H1 (cell line): ENCODE measurements at regions not wholly inside any gene's neighbourhood (a gene's known extent, or its start where the extent isn't known, plus 50 kb on each side); places are given as distances from the start of the nearest gene placed in this dataset.

Source experiments
- CTCF ChIA-PET: fragments of 300-600 bp; sonication (Branson Sonifier 250); formaldehyde crosslinking; loops from one replicate; lab custom pipeline; 2021; ENCODE audit not compliant: partially characterized antibody; lab: Charles Lee
- POLR2A ChIA-PET: fragments of 300-600 bp; sonication (Branson Sonifier 250); formaldehyde crosslinking; loops from one replicate; lab custom pipeline; 2021; ENCODE audit warnings: inconsistent platforms; ENCODE audit not compliant: partially characterized antibody; lab: Charles Lee
- DNase-seq, 2 experiments: peaks; one replicate each; pipeline versions ENCODE4 v3.0.0 to v3.0.0-alpha.2; 2010 to 2022; ENCODE audit warnings: low spot score in 2 of 2, low read depth in 1 of 2, mixed read lengths in 1 of 2
- FAIRE-seq: peaks from 2 replicates; lab custom pipeline; 2011; peaks lifted over from hg19 to GRCh38; lab: Jason Lieb, UNC
- H2AFZ ChIP-seq: 2 replicates; pipeline ENCODE4 v1.8.1; 2012; ENCODE audit warnings: low read length, inconsistent platforms
- H2AK5ac ChIP-seq: 2 replicates; pipeline ENCODE4 v1.6.1; 2013; ENCODE audit warnings: low read depth, low read length
- H2BK120ac ChIP-seq: replicated peaks from 2 replicates; pipeline ENCODE3; 2013; ENCODE audit warnings: low read depth, low read length, inconsistent platforms
- H2BK12ac ChIP-seq: 2 replicates; pipeline ENCODE4 v1.6.1; 2013; ENCODE audit warnings: low read depth, low read length
- H2BK15ac ChIP-seq: 2 replicates; pipeline ENCODE4 v1.6.1; 2013; ENCODE audit warnings: low read length
- H2BK20ac ChIP-seq: 2 replicates; pipeline ENCODE4 v1.6.1; 2013; ENCODE audit warnings: low read length
- H2BK5ac ChIP-seq: 2 replicates; pipeline ENCODE4 v1.6.1; 2013; ENCODE audit warnings: low read depth, low read length
- H3K14ac ChIP-seq: 2 replicates; pipeline ENCODE4 v1.6.1; 2013; ENCODE audit warnings: inconsistent platforms; ENCODE audit not compliant: insufficient read length
- H3K18ac ChIP-seq: 2 replicates; pipeline ENCODE4 v1.6.1; 2013; ENCODE audit warnings: low read length; ENCODE audit errors: extremely low read depth
- H3K23ac ChIP-seq: 2 replicates; pipeline ENCODE4 v1.6.1; 2013; ENCODE audit warnings: inconsistent platforms; ENCODE audit not compliant: insufficient read length
- H3K23me2 ChIP-seq: 2 replicates; pipeline ENCODE4 v1.6.1; 2013; ENCODE audit warnings: low read depth, low read length
- H3K27ac ChIP-seq: 2 replicates; pipeline ENCODE4 v1.6.1; 2011; ENCODE audit warnings: low read depth, low read length, inconsistent platforms
- H3K27me3 ChIP-seq, 4 experiments: replicated peaks in 1 of 4; 1 replicate in 1 of 4; 2 replicates in 3 of 4; pipeline versions ENCODE4 v1.6.1 to v1.8.1; 2011 to 2013; ENCODE audit warnings: low read length in 3 of 4, mild to moderate bottlenecking in 3 of 4, inconsistent platforms in 2 of 4, mixed read lengths in 2 of 4, moderate library complexity in 1 of 4; ENCODE audit not compliant: control insufficient read depth in 3 of 4, insufficient read depth in 3 of 4; ENCODE audit errors: extremely low read depth in 1 of 4
- H3K36me3 ChIP-seq, 4 experiments: 2 replicates each; pipeline versions ENCODE4 v1.6.1 to v1.8.1; 2011 to 2013; ENCODE audit warnings: mild to moderate bottlenecking in 4 of 4, low read length in 3 of 4, moderate library complexity in 2 of 4, control low read depth in 1 of 4, inconsistent platforms in 1 of 4; ENCODE audit not compliant: insufficient read depth in 4 of 4, control insufficient read depth in 2 of 4
- H3K4ac ChIP-seq: replicated peaks from 2 replicates; pipeline ENCODE3; 2013; ENCODE audit warnings: low read length, low read depth, mixed read lengths, inconsistent platforms; ENCODE audit not compliant: insufficient read length
- H3K4me1 ChIP-seq, 4 experiments: replicated peaks in 1 of 4; 1 replicate in 1 of 4; 2 replicates in 3 of 4; pipeline versions ENCODE4 v1.6.1 to v1.8.1; 2011 to 2013; ENCODE audit warnings: low read length in 3 of 4, inconsistent platforms in 2 of 4, mixed read lengths in 1 of 4; ENCODE audit not compliant: insufficient read depth in 4 of 4, control insufficient read depth in 3 of 4
- H3K4me2 ChIP-seq, 2 experiments: 2 replicates each; pipeline versions ENCODE4 v1.6.1 to v1.8.1; 2011 to 2013; ENCODE audit warnings: low read depth in 2 of 2, low read length in 2 of 2, control low read depth in 1 of 2, inconsistent platforms in 1 of 2, mild to moderate bottlenecking in 1 of 2; ENCODE audit not compliant: insufficient read depth in 1 of 2
- H3K4me3 ChIP-seq, 4 experiments: fragments of 200-600, 300-600 bp in 1 of 4; sonication (generic), shearing (Covaris generic), sonication (Bioruptor Twin) in 1 of 4; 2 replicates each; pipeline versions ENCODE4 v1.5.1 to v1.8.1; 2011 to 2016; ENCODE audit warnings: low read length in 4 of 4, low read depth in 3 of 4, control low read depth in 2 of 4, inconsistent platforms in 2 of 4, mild to moderate bottlenecking in 2 of 4, mixed read lengths in 1 of 4, moderate library complexity in 1 of 4; ENCODE audit not compliant: insufficient read depth in 2 of 4; ENCODE audit errors: extremely low read depth in 1 of 4
- H3K56ac ChIP-seq: replicated peaks from 2 replicates; pipeline ENCODE3; 2013; ENCODE audit warnings: low read depth, mild to moderate bottlenecking, mixed read lengths, low read length, inconsistent platforms; ENCODE audit not compliant: insufficient read length
- H3K79me1 ChIP-seq: 2 replicates; pipeline ENCODE4 v1.6.1; 2013; ENCODE audit warnings: low read depth, low read length, control low read depth
- H3K79me2 ChIP-seq, 2 experiments: 2 replicates each; pipeline versions ENCODE4 v1.6.1 to v1.8.1; 2012 to 2013; ENCODE audit warnings: low read length in 2 of 2, mild to moderate bottlenecking in 2 of 2, inconsistent platforms in 1 of 2; ENCODE audit not compliant: insufficient read depth in 2 of 2, control insufficient read depth in 1 of 2
- H3K9ac ChIP-seq, 4 experiments: replicated peaks in 1 of 4; 1 replicate in 1 of 4; 2 replicates in 3 of 4; pipeline versions ENCODE4 v1.6.1 to v1.8.1; 2011 to 2013; ENCODE audit warnings: low read depth in 3 of 4, low read length in 3 of 4, control low read depth in 2 of 4, mild to moderate bottlenecking in 2 of 4, moderate library complexity in 2 of 4, inconsistent platforms in 1 of 4; ENCODE audit errors: extremely low read depth in 1 of 4
- H3K9me3 ChIP-seq, 2 experiments: 2 replicates each; pipeline versions ENCODE4 v1.6.1 to v1.8.1; 2012 to 2013; ENCODE audit warnings: mild to moderate bottlenecking in 2 of 2, moderate library complexity in 2 of 2, control low read depth in 1 of 2, inconsistent platforms in 1 of 2, low read depth in 1 of 2, low read length in 1 of 2, mixed read lengths in 1 of 2; ENCODE audit not compliant: insufficient read depth in 2 of 2
- H4K20me1 ChIP-seq, 2 experiments: replicated peaks in 1 of 2; 2 replicates each; pipeline versions ENCODE3 to v1.8.1; 2011 to 2013; ENCODE audit warnings: inconsistent platforms in 2 of 2, low read length in 2 of 2, mild to moderate bottlenecking in 1 of 2; ENCODE audit not compliant: insufficient read depth in 2 of 2, control insufficient read depth in 1 of 2
- H4K5ac ChIP-seq: 2 replicates; pipeline ENCODE4 v1.6.1; 2013; ENCODE audit warnings: low read length, low read depth, mixed read lengths, inconsistent platforms; ENCODE audit not compliant: insufficient read length
- H4K8ac ChIP-seq: 2 replicates; pipeline ENCODE4 v1.8.0; 2013; ENCODE audit warnings: mild to moderate bottlenecking, moderate library complexity, low read length, inconsistent platforms; ENCODE audit not compliant: insufficient read depth; ENCODE audit errors: extremely low read depth
- H4K91ac ChIP-seq: replicated peaks from 2 replicates; pipeline ENCODE3; 2013; ENCODE audit warnings: low read length, mixed read lengths, inconsistent platforms; ENCODE audit not compliant: insufficient read length
- KDM5A ChIP-seq: fragments of 200-600 bp; IDR thresholded peaks from 2 replicates; pipeline ENCODE4 v1.7.1; 2012; ENCODE audit warnings: mild to moderate bottlenecking, low read length, inconsistent platforms, mixed read lengths
- POLR2AphosphoS5 ChIP-seq: IDR thresholded peaks from 2 replicates; pipeline ENCODE4 v1.6.1; 2011; ENCODE audit warnings: low read depth, low read length
- TAF1 ChIP-seq: IDR thresholded peaks from 2 replicates; pipeline ENCODE4 v1.6.1; 2011; ENCODE audit warnings: mild to moderate bottlenecking, low read depth, low read length
- WGBS, 2 experiments: shearing (Covaris generic) in 1 of 2; methylation state at CpG; one replicate each; pipeline versions ENCODE4 v1.1.6 to v1.1.7; 2013 to 2015; ENCODE audit warnings: low lambda C conversion rate in 2 of 2, mixed read lengths in 2 of 2, inconsistent platforms in 1 of 2, low coverage in 1 of 2, missing lambda C conversion rate in 1 of 2; ENCODE audit not compliant: insufficient replicate concordance in 2 of 2, insufficient coverage in 1 of 2, insufficient read length in 1 of 2; ENCODE audit errors: extremely low coverage in 1 of 2, missing lambda C conversion rate in 1 of 2; 5-methylcytosine and 5-hydroxymethylcytosine counted together

DNA sequence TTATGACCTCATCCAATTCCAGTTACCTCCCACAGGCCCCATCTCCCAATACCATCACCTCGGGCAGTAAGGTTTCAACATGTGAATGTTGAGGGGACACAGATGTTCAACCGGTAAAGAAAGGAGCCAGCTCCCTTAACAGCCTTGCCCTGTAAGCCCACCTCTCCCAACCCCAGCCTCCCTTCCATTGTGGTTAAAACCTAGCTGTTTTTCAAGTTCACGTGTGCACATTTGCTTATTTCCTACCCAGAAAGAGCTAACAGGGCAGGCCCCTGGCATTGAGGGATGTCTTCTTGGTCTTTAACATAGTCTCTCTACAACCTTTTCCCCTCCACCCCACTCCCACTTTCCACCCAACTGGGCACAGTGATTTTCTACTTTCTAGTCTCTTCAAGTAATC, 385.7 kb downstream of the FBXW7 start:
- Histone ChIP-seq H2AK5ac (no peak overlapping the region), H2BK20ac (no peak overlapping the region), H3K18ac (no peak overlapping the region), H3K4me1 (no peaks in the 10 kb centered on the region), H2BK15ac (no peak overlapping the region)
- TF ChIP-seq POLR2AphosphoS5 (no peak), TAF1 (no peak), KDM5A (no peak)
- TF ChIP-seq, all 59 proteins: peak for 0
- Histone ChIP-seq H3K79me1 (no peaks in the 10 kb centered on the region), H3K9me3 (peaks cover 19% of the 10 kb centered on the region in 2 experiments), H4K5ac (no peak overlapping the region), H3K14ac (no peak overlapping the region), H3K9ac (no peak overlapping the region), H2AFZ (no peak overlapping the region), H3K27ac (no peak overlapping the region), H3K23ac (no peak overlapping the region), H3K27me3 (no peaks in the 10 kb centered on the region), H4K91ac (no peak overlapping the region), H2BK12ac (no peak overlapping the region), H3K36me3 (peaks cover 0 to 2% (median 0%) of the 10 kb centered on the region in 4 experiments; a peak in 1 of 8 replicates), H2BK120ac (no peak overlapping the region), H3K23me2 (no peaks in the 10 kb centered on the region), H3K79me2 (no peaks in the 10 kb centered on the region), H3K56ac (no peak overlapping the region), H3K4me3 (no peak overlapping the region), H4K8ac (no peak overlapping the region), H4K20me1 (no peaks in the 10 kb centered on the region), H3K4me2 (no peak overlapping the region), H3K4ac (no peak overlapping the region), H2BK5ac (no peak overlapping the region)
- WGBS, 2 experiments = 97% methylated on average over 3 of the region's 3 CpGs; no CpG with 5 or more reads in 1 of the 2 experiments
- DNase-seq = no peak
- ChIA-PET CTCF (interaction anchor here (1.8 kb wide), 1 partner anchor 11 kb away, joined by 5 read pairs; no protein-coding TSS in a partner anchor), POLR2A (interaction anchor here (1.4 kb wide), 1 partner anchor 15 kb away, joined by 3 read pairs; no protein-coding TSS in a partner anchor)
- FAIRE-seq = no peak
